GM19324 (cell line): ENCODE measurements at regions not wholly inside any gene's neighbourhood (a gene's known extent, or its start where the extent isn't known, plus 50 kb on each side); places are given as distances from the start of the nearest gene placed in this dataset.

Source experiments
- ATAC-seq: cut with Tn5 transposase; IDR thresholded peaks from one replicate; pipeline ENCODE4 v1.9.1; 2021; ENCODE audit warnings: mild to moderate bottlenecking, moderate library complexity; ENCODE audit not compliant: unreplicated experiment, low FRiP score

- no peak for ATAC-seq
Measured at GRCh38 chr1:23615852-23616251, 56.6 kb upstream of the ID3 start.

GRCh38 chr1:23615423-23615822 is 56.1 kb upstream of the ID3 start:
- no peak for ATAC-seq

DNA sequence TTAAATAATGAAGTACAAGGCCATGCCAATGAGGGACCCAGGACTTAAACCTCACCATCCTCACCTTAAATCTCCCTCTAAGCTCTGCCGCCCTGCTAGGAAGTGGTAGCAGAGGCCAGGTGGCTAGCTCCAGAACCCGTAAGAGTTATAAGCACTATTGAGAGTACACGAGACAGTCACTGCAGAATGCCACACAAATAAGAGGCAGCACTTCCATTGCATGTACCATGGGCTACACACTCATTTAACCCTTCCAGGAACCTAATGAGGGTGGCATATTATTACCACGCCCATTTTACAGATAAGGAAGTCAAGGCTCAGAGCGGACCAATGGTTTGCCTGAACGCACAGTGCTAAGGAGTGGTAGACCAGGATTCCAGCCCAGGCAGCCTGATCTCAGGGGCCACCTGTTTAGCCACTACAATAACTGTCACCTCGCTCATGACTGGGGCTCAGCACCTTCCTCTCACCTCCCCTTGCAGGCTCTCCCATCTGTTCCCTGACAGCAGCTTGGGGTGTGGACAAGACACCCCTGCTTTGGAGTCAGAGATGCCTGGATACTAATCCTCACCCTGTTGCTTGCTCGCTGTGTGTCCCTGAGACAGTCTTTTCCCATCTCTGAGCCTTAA is 54.8 kb upstream of the ID3 start:
- no peak for ATAC-seq

DNA sequence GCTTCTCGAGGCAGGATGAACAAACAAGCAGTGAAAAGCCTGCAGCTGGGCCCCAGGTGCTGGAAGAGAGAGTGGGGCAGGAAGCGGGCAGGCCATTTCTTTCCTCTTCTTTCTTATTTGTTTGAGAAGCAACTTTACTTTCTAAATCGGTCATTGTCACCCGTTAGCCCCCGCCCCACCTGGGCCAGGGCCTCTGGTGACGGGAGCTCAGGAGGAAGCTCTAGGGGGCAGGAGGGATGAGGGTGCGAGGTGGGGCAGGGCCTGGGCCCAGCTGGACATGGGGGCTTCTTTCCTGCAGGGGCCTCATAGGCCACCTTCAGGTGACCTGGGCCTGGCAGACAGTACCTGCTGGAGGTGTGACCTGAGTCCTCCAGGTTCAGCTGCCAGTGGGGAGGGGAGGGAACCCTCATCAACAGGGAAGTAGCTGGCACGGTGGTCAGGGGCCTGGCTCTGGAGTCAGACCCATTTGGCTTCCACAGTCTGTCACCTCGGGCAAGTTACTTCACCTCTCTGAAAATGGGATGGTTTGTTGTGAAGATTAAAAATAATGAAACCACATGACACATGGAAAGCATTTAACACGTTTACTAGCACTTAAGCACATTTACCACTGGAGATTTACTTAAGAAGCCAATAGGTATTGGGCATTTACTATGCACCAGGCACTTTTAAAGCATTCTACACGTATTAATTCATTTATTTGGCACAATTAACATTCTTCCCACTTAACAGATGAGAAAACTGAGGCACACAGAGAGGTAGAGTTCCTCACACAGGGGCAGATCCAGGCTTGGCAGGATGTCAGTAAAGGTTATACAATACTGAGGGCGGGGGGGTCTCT is 54.1 kb upstream of the ID3 start:
- ATAC-seq: no peak

- ATAC-seq: no peak
Measured at GRCh38 chr1:23611601-23612327, 52.5 kb upstream of the ID3 start.

DNA sequence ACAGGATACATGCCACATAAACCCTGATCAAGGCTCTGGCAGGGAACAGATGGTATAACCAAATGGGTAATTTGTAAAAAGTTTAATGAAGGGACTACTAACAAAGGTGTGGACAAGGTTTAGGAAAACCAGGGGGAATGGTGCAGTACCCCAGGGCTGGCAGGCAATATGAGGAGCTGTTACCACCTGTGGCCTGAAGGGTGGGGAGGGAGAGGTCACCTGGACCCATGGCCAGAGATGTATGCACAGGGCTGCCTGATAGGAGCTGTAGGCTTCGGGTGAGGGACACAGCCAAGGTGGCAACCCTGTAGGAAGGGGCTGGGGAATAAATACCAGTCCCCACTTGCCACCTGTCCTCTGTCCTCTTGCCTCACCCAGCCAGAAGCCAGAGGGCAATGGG is 51.4 kb upstream of the ID3 start:
- ATAC-seq: no peak

DNA sequence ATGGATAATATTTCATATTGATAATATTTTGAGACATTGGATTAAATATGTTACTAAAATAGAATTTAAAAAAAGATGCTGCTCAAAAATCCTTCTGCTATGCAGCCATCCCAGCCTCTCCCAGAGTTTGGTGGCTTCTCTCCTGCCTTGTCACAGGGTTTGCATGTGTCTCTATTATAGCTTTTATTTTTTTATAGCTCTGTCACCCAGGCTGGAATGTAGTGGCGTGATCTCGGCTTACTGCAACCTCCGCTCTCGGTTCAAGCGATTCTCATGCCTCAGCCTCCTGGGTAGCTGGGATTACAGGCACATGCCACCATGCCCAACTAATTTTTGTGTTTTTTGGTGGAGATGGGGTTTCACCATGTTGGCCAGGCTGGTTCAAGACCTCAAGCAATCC is 50.7 kb upstream of the ID3 start:
- no peak for ATAC-seq
